ENCODE measurements at regions not wholly inside any gene's neighbourhood (a gene's known extent, or its start where the extent isn't known, plus 50 kb on each side); places are given as distances from the start of the nearest gene placed in this dataset.

DNA sequence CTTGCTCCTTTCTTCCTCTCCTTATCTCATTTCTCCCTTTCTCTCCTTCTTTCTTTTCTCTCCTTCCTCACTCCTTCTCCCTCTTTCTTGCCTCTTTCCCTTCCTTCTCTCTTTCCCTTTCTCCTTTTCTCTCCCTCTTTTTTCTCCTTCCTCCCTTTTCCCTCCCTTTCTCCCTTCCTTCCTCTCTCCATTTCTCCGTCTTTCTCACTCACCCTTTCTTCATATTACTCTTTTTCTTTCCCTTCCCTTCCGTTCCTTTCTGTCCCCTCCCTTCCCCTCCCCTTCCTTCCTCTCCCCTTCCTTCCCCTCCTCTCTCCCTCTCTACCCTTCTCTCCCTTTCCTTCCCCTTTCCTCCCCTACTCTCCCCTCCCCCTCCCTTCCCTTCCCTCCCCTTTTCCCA, 240.8 kb downstream of the HS3ST3B1 start:
- no peaks in the 10 kb centered on the region for H3K27me3 ChIP-seq (ENCODE audit: insufficient read depth, low read length)
- CTCF ChIA-PET = no interaction called here
- no peaks in the 10 kb centered on the region for H4K20me1 ChIP-seq (ENCODE audit: insufficient read depth)
- POLR2A ChIA-PET = no interaction called here
- intact Hi-C loops (cut with micrococcal nuclease) = no loop called here
- H3K36me3 ChIP-seq (ENCODE audit: control insufficient read depth in 1 of 2, insufficient read depth in 2 of 2, low read length in 2 of 2) = no peaks in the 10 kb centered on the region
- no peak overlapping the region for H3K4me2 ChIP-seq (ENCODE audit: low read length)
- peaks cover 0 to 4% of the 10 kb centered on the region in 2 experiments; a peak in 1 of 4 replicates for H3K9me3 ChIP-seq (ENCODE audit: control insufficient read depth in 1 of 2, insufficient read depth in 1 of 2, low read depth in 1 of 2, low read length in 2 of 2)
- H2AFZ ChIP-seq (ENCODE audit: low read depth, low read length, poor library complexity, severe bottlenecking) = no peak overlapping the region
- H3K4me3 ChIP-seq (replicated peaks in 1 of 2; ENCODE audit: low read depth in 1 of 2, low read length in 2 of 2) = no peak overlapping the region
- TF ChIP-seq TCF7L2 (IDR thresholded peaks at IDR 0.05; ENCODE audit: borderline replicate concordance, extremely low read depth, insufficient read depth, insufficient read length) = no peak
- no peak for TF ChIP-seq ZNF274 (IDR thresholded peaks at IDR 0.05; ENCODE audit: low read depth, low read length)
- no peak for TF ChIP-seq ELF1 (IDR thresholded peaks at IDR 0.05; ENCODE audit: borderline replicate concordance, low read depth)
- TF ChIP-seq RAD21 (IDR thresholded peaks at IDR 0.05; ENCODE audit: low read depth) = no peak
- TF ChIP-seq, protein P1, sequence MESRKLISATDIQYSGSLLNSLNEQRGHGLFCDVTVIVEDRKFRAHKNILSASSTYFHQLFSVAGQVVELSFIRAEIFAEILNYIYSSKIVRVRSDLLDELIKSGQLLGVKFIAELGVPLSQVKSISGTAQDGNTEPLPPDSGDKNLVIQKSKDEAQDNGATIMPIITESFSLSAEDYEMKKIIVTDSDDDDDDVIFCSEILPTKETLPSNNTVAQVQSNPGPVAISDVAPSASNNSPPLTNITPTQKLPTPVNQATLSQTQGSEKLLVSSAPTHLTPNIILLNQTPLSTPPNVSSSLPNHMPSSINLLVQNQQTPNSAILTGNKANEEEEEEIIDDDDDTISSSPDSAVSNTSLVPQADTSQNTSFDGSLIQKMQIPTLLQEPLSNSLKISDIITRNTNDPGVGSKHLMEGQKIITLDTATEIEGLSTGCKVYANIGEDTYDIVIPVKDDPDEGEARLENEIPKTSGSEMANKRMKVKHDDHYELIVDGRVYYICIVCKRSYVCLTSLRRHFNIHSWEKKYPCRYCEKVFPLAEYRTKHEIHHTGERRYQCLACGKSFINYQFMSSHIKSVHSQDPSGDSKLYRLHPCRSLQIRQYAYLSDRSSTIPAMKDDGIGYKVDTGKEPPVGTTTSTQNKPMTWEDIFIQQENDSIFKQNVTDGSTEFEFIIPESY (IDR thresholded peaks at IDR 0.05; ENCODE audit: extremely low read depth, insufficient replicate concordance, low read length) = no peak
- TF ChIP-seq, protein P2, sequence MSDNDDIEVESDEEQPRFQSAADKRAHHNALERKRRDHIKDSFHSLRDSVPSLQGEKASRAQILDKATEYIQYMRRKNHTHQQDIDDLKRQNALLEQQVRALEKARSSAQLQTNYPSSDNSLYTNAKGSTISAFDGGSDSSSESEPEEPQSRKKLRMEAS (IDR thresholded peaks at IDR 0.05) = no peak
- TF ChIP-seq POLR2AphosphoS5 (IDR thresholded peaks at IDR 0.05; ENCODE audit: low read depth, low read length) = no peak
- no peak for TF ChIP-seq SRF (IDR thresholded peaks at IDR 0.05; ENCODE audit: low read depth)
- TF ChIP-seq, protein P3, sequence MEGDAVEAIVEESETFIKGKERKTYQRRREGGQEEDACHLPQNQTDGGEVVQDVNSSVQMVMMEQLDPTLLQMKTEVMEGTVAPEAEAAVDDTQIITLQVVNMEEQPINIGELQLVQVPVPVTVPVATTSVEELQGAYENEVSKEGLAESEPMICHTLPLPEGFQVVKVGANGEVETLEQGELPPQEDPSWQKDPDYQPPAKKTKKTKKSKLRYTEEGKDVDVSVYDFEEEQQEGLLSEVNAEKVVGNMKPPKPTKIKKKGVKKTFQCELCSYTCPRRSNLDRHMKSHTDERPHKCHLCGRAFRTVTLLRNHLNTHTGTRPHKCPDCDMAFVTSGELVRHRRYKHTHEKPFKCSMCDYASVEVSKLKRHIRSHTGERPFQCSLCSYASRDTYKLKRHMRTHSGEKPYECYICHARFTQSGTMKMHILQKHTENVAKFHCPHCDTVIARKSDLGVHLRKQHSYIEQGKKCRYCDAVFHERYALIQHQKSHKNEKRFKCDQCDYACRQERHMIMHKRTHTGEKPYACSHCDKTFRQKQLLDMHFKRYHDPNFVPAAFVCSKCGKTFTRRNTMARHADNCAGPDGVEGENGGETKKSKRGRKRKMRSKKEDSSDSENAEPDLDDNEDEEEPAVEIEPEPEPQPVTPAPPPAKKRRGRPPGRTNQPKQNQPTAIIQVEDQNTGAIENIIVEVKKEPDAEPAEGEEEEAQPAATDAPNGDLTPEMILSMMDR (IDR thresholded peaks at IDR 0.05 in 2 of 3, conservative IDR thresholded peaks at IDR 0.05 in 1 of 3; ENCODE audit: borderline replicate concordance in 1 of 3, insufficient read depth in 1 of 3, low read depth in 2 of 3, low read length in 2 of 3) = no peak
- no peak for TF ChIP-seq CBX3 (IDR thresholded peaks at IDR 0.05; ENCODE audit: low read depth)
- no peak for TF ChIP-seq ZFX (IDR thresholded peaks at IDR 0.05)
- TF ChIP-seq EZH2phosphoT487 (IDR thresholded peaks at IDR 0.05; ENCODE audit: borderline replicate concordance) = no peak
- TF ChIP-seq YY1 (IDR thresholded peaks at IDR 0.05; ENCODE audit: extremely low read depth, insufficient replicate concordance, low read depth, low read length) = no peak
- TF ChIP-seq JUND (IDR thresholded peaks at IDR 0.05) = no peak
- TF ChIP-seq POLR2A (IDR thresholded peaks at IDR 0.05; ENCODE audit: borderline replicate concordance, extremely low read depth, insufficient read depth, insufficient read length) = no peak
- TF ChIP-seq CEBPB (IDR thresholded peaks at IDR 0.05; ENCODE audit: low read depth) = no peak
- no peak for TF ChIP-seq FOSL1 (IDR thresholded peaks at IDR 0.05; ENCODE audit: low read depth)
- no peak for TF ChIP-seq SP1 (IDR thresholded peaks at IDR 0.05; ENCODE audit: low read depth)
- RAD21 ChIA-PET (ENCODE audit: low non-redundant PET in 1 of 2, low total read pairs in 2 of 2, uncharacterized antibody in 2 of 2, unreplicated experiment in 2 of 2) = no interaction called here
- no peaks in the 10 kb centered on the region for H3K4me1 ChIP-seq (ENCODE audit: control insufficient read depth in 1 of 2, insufficient read depth in 2 of 2, low read length in 2 of 2)
- no peak for DNase-seq (ENCODE audit: low read depth, low spot score)
- no peaks in the 10 kb centered on the region for H3K9me2 ChIP-seq (ENCODE audit: insufficient read depth)
- no TSS peak for BruUV-seq (replicated peaks)
- H3K79me2 ChIP-seq (ENCODE audit: insufficient read depth, low read length) = no peaks in the 10 kb centered on the region
- H3K9ac ChIP-seq (ENCODE audit: low read length) = no peak overlapping the region
- no peak for ATAC-seq
- H3K27ac ChIP-seq (ENCODE audit: low read depth, low read length) = no peak overlapping the region
